OCI-LY7 (cell line): ENCODE measurements at regions not wholly inside any gene's neighbourhood (a gene's known extent, or its start where the extent isn't known, plus 50 kb on each side); places are given as distances from the start of the nearest gene placed in this dataset.

ENCODE experiments used
- BruUV-seq: library from RNA; stranded (reverse); fragments of 400-500 nt; replicated peaks from 2 replicates; lab custom pipeline; 2021; lab: Mats Ljungman, UMichigan
- CTCF ChIA-PET: fragments of 300-600 bp; sonication (Branson Sonifier 250); formaldehyde crosslinking; loops from one replicate; lab custom pipeline; 2022; ENCODE audit warnings: antibody characterized with exemption; ENCODE audit not compliant: unreplicated experiment; lab: Charles Lee
- POLR2A ChIA-PET: fragments of 300-600 bp; sonication (Branson Sonifier 250); formaldehyde crosslinking; loops from one replicate; lab custom pipeline; 2022; ENCODE audit warnings: antibody characterized with exemption; lab: Charles Lee
- DNase-seq: peaks from one replicate; pipeline ENCODE4 v3.0.0-alpha.2; 2015; ENCODE audit warnings: low spot score
- H2AFZ ChIP-seq: fragments of 200-600 bp; sonication (generic), shearing (Covaris generic); 2 replicates; pipeline ENCODE4 v1.6.1; 2014; ENCODE audit warnings: mild to moderate bottlenecking, antibody characterized with exemption, low read length, moderate library complexity
- H3K27ac ChIP-seq: fragments of 200-600 bp; sonication (generic); 2 replicates; pipeline ENCODE4 v1.5.1; 2014; ENCODE audit warnings: mixed run types, low read depth, mild to moderate bottlenecking, moderate library complexity, low read length, inconsistent platforms; ENCODE audit not compliant: poor library complexity, severe bottlenecking
- H3K36me3 ChIP-seq: fragments of 200-600 bp; sonication (generic); 2 replicates; pipeline ENCODE4 v1.6.1; 2014; ENCODE audit warnings: mild to moderate bottlenecking, antibody characterized with exemption, low read length, moderate library complexity, mixed read lengths; ENCODE audit not compliant: insufficient read depth
- H3K4me1 ChIP-seq: fragments of 200-600 bp; sonication (generic); 2 replicates; pipeline ENCODE4 v1.5.1; 2014; ENCODE audit warnings: mild to moderate bottlenecking, low read length; ENCODE audit not compliant: insufficient read depth, poor library complexity, severe bottlenecking
- H3K4me2 ChIP-seq: fragments of 200-600 bp; sonication (generic); 2 replicates; pipeline ENCODE4 v1.6.1; 2014; ENCODE audit warnings: mild to moderate bottlenecking, low read length
- H3K4me3 ChIP-seq: fragments of 200-600 bp; sonication (generic); 2 replicates; pipeline ENCODE4 v1.5.1; 2014; ENCODE audit warnings: mild to moderate bottlenecking, low read depth, low read length; ENCODE audit not compliant: poor library complexity, severe bottlenecking
- H3K79me2 ChIP-seq: fragments of 200-600 bp; sonication (generic); 2 replicates; pipeline ENCODE4 v1.6.1; 2016; ENCODE audit warnings: low read depth, mild to moderate bottlenecking, low read length, moderate library complexity, mixed read lengths; ENCODE audit not compliant: insufficient read depth
- H3K9me2 ChIP-seq: fragments of 200-600 bp; sonication (generic); 2 replicates; pipeline ENCODE4 v1.6.1; 2016; ENCODE audit warnings: mild to moderate bottlenecking, low read length, mixed read lengths; ENCODE audit not compliant: insufficient read depth
- H3K9me3 ChIP-seq: fragments of 200-600 bp; sonication (generic); 2 replicates; pipeline ENCODE4 v1.6.1; 2014; ENCODE audit warnings: mild to moderate bottlenecking, mixed run types, low read length, mixed read lengths
- H4K20me1 ChIP-seq: fragments of 200-600 bp; sonication (generic); 2 replicates; pipeline ENCODE4 v1.6.1; 2014; ENCODE audit warnings: mild to moderate bottlenecking, antibody characterized with exemption, low read length, moderate library complexity, mixed read lengths; ENCODE audit not compliant: insufficient read depth
- CTCF ChIP-seq: fragments of 200-600 bp; sonication (generic); conservative IDR thresholded peaks from 2 replicates; pipeline ENCODE4 v1.5.1; 2014; ENCODE audit warnings: mild to moderate bottlenecking, antibody characterized with exemption, low read length, moderate library complexity, mixed read lengths
- EZH2phosphoT487 ChIP-seq: fragments of 200-600 bp; sonication (generic); IDR thresholded peaks from 2 replicates; pipeline ENCODE4 v1.6.1; 2018; ENCODE audit warnings: low read depth, borderline replicate concordance, mild to moderate bottlenecking, mixed run types, antibody characterized with exemption, low read length, moderate library complexity, mixed read lengths
- intact Hi-C: fragments of 100-400 bp; cut with micrococcal nuclease; formaldehyde crosslinking; loops from one replicate; pipeline ENCODE4 v1.10.0; 2022; ENCODE audit not compliant: unreplicated experiment

- BruUV-seq: no TSS peak
- Histone ChIP-seq H3K9me2 (no peaks in the 10 kb centered on the region), H3K27ac (no peak overlapping the region), H2AFZ (no peak overlapping the region), H4K20me1 (no peaks in the 10 kb centered on the region), H3K9me3 (no peaks in the 10 kb centered on the region), H3K79me2 (no peaks in the 10 kb centered on the region), H3K36me3 (no peaks in the 10 kb centered on the region), H3K4me3 (no peak overlapping the region), H3K4me2 (no peak overlapping the region), H3K4me1 (no peaks in the 10 kb centered on the region)
- POLR2A ChIA-PET: no interaction called here
- no peak for DNase-seq
- intact Hi-C loops: no loop called here
- no peak for TF ChIP-seq EZH2phosphoT487
- no peak for TF ChIP-seq CTCF
- CTCF ChIA-PET: no interaction called here
These were observed 233.2 kb upstream of the SOX4 start for GRCh38 chr6:21360336-21360735.

GRCh38 chr6:21367148-21367547, 226.4 kb upstream of the SOX4 start:
- Histone ChIP-seq H4K20me1 (no peaks in the 10 kb centered on the region), H3K36me3 (no peaks in the 10 kb centered on the region), H3K4me2 (no peak overlapping the region), H3K79me2 (no peaks in the 10 kb centered on the region), H2AFZ (no peak overlapping the region), H3K4me3 (no peak overlapping the region), H3K4me1 (no peaks in the 10 kb centered on the region), H3K27ac (no peak overlapping the region), H3K9me3 (no peaks in the 10 kb centered on the region), H3K9me2 (no peaks in the 10 kb centered on the region)
- TF ChIP-seq CTCF (no peak), EZH2phosphoT487 (no peak)
- no peak for DNase-seq
- CTCF ChIA-PET: no interaction called here
- BruUV-seq: no TSS peak
- intact Hi-C loops: no loop called here
- POLR2A ChIA-PET: interaction anchor here (0.6 to 1.0 kb wide), 2 partner anchors 54 to 181 kb away, joined by 3 read pairs; no protein-coding TSS in a partner anchor

GRCh38 chr6:21367649-21368154, 225.8 kb upstream of the SOX4 start:
- no peaks in the 10 kb centered on the region for H4K20me1 ChIP-seq
- no peak overlapping the region for H3K27ac ChIP-seq
- no peaks in the 10 kb centered on the region for H3K9me2 ChIP-seq
- H2AFZ ChIP-seq: no peak overlapping the region
- DNase-seq: no peak
- intact Hi-C loops: no loop called here
- ChIA-PET CTCF (no interaction called here), POLR2A (interaction anchor here (0.7 to 1.0 kb wide), 2 partner anchors 55 to 177 kb away, joined by 3 read pairs; no protein-coding TSS in a partner anchor)
- no peak for TF ChIP-seq EZH2phosphoT487
- TF ChIP-seq CTCF: no peak
- H3K9me3 ChIP-seq: no peaks in the 10 kb centered on the region
- H3K36me3 ChIP-seq: no peaks in the 10 kb centered on the region
- H3K4me3 ChIP-seq: no peak overlapping the region
- H3K4me2 ChIP-seq: no peak overlapping the region
- BruUV-seq: no TSS peak
- no peaks in the 10 kb centered on the region for H3K4me1 ChIP-seq
- H3K79me2 ChIP-seq: no peaks in the 10 kb centered on the region
